Cardiac fibroblast (primary cell): ENCODE measurements at regions not wholly inside any gene's neighbourhood (a gene's known extent, or its start where the extent isn't known, plus 50 kb on each side); places are given as distances from the start of the nearest gene placed in this dataset.

ENCODE experiments used
- DNase-seq, 2 donors: peaks; one replicate each; pipeline versions ENCODE4 v3.0.0 to v3.0.0-alpha.2; 2010; ENCODE audit warnings: low read depth in 2 of 2
- H3K4me3 ChIP-seq, 2 donors: replicated peaks in 1 of 2; 1 replicate in 1 of 2; 2 replicates in 1 of 2; pipeline ENCODE4 v1.5.1; 2011; ENCODE audit warnings: low read depth in 2 of 2, low read length in 2 of 2, mild to moderate bottlenecking in 2 of 2, moderate library complexity in 1 of 2
- CTCF ChIP-seq: IDR thresholded peaks from one replicate; pipeline ENCODE4 v1.5.1; 2011; ENCODE audit warnings: low read depth, mild to moderate bottlenecking, low read length, inconsistent platforms

- no peak overlapping the region for H3K4me3 ChIP-seq
- no peak for DNase-seq
- TF ChIP-seq CTCF = no peak
Measured at GRCh38 chr3:135328036-135328435, 533.0 kb downstream of the EPHB1 start.

DNA sequence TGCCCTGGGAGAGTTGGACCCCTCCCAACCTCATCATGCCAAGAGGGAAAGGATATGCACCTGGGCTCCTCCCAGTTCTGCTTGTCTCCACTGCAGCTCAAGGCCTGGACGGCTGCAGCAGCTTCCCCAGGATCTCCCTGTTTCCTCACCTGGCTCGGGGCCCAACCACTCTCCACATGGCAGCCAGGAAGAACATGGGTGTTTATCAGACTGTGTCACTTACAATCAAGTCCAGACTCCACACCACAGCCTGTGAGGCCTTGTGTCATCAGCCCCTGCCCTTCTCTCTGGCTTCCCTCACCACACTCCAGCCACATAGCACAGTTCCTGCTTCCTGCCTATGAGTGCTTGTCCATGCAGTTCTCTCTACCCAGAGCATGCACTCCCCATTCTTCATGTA, 534.4 kb downstream of the EPHB1 start:
- TF ChIP-seq CTCF = no peak
- no peak overlapping the region for H3K4me3 ChIP-seq
- DNase-seq = no peak

DNA sequence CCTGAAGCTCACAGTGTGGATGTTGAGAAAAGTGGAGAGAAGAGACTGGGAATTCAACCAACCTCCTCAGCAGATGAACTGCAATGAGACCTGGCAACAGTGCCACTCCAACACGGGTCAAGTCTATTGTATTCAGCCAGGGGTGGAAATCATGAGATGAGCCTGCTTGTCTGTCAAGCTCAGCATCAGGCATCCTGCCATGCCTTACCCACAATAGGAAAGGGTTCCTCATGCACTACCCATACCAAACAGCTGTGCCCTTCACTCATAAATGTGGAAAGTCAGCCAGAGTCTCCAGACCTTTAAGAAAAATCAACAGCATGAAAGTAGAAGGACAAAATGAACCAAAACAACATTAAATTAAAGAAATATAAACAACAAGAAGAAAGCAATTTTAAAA, 542.1 kb downstream of the EPHB1 start:
- no peak for TF ChIP-seq CTCF
- DNase-seq = no peak
- H3K4me3 ChIP-seq = no peak overlapping the region

GRCh38 chr3:135348690-135349089, 553.6 kb downstream of the EPHB1 start:
- no peak overlapping the region for H3K4me3 ChIP-seq
- no peak for TF ChIP-seq CTCF
- no peak for DNase-seq

GRCh38 chr3:135349254-135349948, 554.3 kb downstream of the EPHB1 start:
- no peak for DNase-seq
- H3K4me3 ChIP-seq = no peak overlapping the region
- no peak for TF ChIP-seq CTCF

DNA sequence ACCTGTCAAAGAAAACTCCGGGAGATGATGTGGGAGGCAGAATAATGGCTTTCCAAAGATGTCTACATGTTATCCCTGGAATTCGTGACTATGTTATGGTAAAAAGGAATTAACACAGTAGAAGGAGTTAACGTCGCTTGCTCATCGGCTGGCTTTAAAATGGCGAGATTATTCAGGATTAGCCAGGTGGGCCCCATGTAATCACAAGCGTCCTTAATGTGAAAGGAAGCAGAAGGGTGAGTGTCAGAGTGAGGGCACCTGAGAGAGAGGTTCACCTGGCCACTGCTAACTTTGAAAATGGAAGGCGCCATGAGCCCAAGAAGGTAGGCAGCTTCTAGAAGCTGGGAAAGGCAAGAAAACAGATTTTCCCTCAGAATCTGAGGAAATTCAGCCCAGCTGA, 557.2 kb downstream of the EPHB1 start:
- no peak overlapping the region for H3K4me3 ChIP-seq
- no peak for TF ChIP-seq CTCF
- no peak for DNase-seq

DNA sequence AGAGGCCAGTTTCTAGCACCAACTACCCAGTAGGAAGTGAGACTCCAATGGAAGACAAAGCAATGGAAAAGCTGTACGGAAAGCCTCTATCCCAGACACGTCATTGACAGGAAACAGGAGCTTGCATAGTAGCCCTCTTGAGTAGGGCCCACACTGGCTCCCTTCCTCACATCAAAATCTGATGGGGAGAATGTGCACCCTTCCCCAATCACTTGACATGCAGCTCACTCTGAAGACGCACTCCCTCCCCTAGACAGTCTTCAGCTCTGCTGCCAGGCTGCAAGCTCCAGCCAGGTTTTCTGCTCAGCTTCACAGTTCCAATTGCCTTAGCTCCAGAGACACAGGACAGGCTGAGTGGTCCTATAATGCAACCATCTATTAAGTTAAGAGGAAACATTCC, 567.8 kb downstream of the EPHB1 start:
- H3K4me3 ChIP-seq = no peak overlapping the region
- TF ChIP-seq CTCF = no peak
- no peak for DNase-seq
